GM19025 (cell line): ENCODE measurements at regions not wholly inside any gene's neighbourhood (a gene's known extent, or its start where the extent isn't known, plus 50 kb on each side); places are given as distances from the start of the nearest gene placed in this dataset.

Source experiments
- ATAC-seq: cut with Tn5 transposase; IDR thresholded peaks from one replicate; pipeline ENCODE4 v1.9.1; 2021; ENCODE audit warnings: mild to moderate bottlenecking, low read depth, moderate library complexity; ENCODE audit not compliant: unreplicated experiment

- ATAC-seq = no peak
These were observed 553.4 kb upstream of the KLF12 start for GRCh38 chr13:74687442-74688182.

GRCh38 chr13:74683411-74683810 lies 549.2 kb upstream of the KLF12 start:
- ATAC-seq = no peak

GRCh38 chr13:74682746-74683145 lies 548.5 kb upstream of the KLF12 start:
- no peak for ATAC-seq

GRCh38 chr13:74681891-74682290 lies 547.7 kb upstream of the KLF12 start:
- no peak for ATAC-seq

- ATAC-seq = no peak
These were observed 544.2 kb upstream of the KLF12 start for GRCh38 chr13:74678308-74678965.

- ATAC-seq = no peak
These were observed 541.8 kb upstream of the KLF12 start for GRCh38 chr13:74675972-74676371.

- ATAC-seq = no peak
These were observed 541.0 kb upstream of the KLF12 start for GRCh38 chr13:74675182-74675581.

GRCh38 chr13:74674720-74675119 lies 540.5 kb upstream of the KLF12 start:
- ATAC-seq = no peak

- no peak for ATAC-seq
These were observed 534.9 kb upstream of the KLF12 start for GRCh38 chr13:74669149-74669548.

- no peak for ATAC-seq
These were observed 533.5 kb upstream of the KLF12 start for GRCh38 chr13:74667656-74668203.

GRCh38 chr13:74662905-74663304 lies 528.7 kb upstream of the KLF12 start:
- no peak for ATAC-seq

- no peak for ATAC-seq
These were observed 527.6 kb upstream of the KLF12 start for GRCh38 chr13:74661851-74662250.

GRCh38 chr13:74657765-74658164 lies 523.6 kb upstream of the KLF12 start:
- no peak for ATAC-seq

- ATAC-seq = no peak
These were observed 516.9 kb upstream of the KLF12 start for GRCh38 chr13:74651121-74651520.

GRCh38 chr13:74647991-74648390 lies 513.8 kb upstream of the KLF12 start:
- no peak for ATAC-seq

GRCh38 chr13:74647211-74647610 lies 513.0 kb upstream of the KLF12 start:
- ATAC-seq = no peak

- no peak for ATAC-seq
These were observed 511.9 kb upstream of the KLF12 start for GRCh38 chr13:74646091-74646490.

GRCh38 chr13:74645586-74645985 lies 511.4 kb upstream of the KLF12 start:
- ATAC-seq = no peak

GRCh38 chr13:74644229-74644628 lies 510.0 kb upstream of the KLF12 start:
- no peak for ATAC-seq

GRCh38 chr13:74641586-74641985 lies 507.4 kb upstream of the KLF12 start:
- no peak for ATAC-seq

- no peak for ATAC-seq
These were observed 499.5 kb upstream of the KLF12 start for GRCh38 chr13:74633734-74634133.

- no peak for ATAC-seq
These were observed 495.8 kb upstream of the KLF12 start for GRCh38 chr13:74629985-74630384.
